Skeletal muscle cell (primary cell): ENCODE measurements at regions not wholly inside any gene's neighbourhood (a gene's known extent, or its start where the extent isn't known, plus 50 kb on each side); places are given as distances from the start of the nearest gene placed in this dataset.

ENCODE experiments used
- DNase-seq: peaks from one replicate; pipeline ENCODE4 v3.0.0-alpha.2; 2010; ENCODE audit warnings: low read depth
- H3K4me3 ChIP-seq: 2 replicates; pipeline ENCODE4 v1.5.1; 2011; ENCODE audit warnings: low read depth, mild to moderate bottlenecking, control low read depth, low read length, moderate library complexity

DNA sequence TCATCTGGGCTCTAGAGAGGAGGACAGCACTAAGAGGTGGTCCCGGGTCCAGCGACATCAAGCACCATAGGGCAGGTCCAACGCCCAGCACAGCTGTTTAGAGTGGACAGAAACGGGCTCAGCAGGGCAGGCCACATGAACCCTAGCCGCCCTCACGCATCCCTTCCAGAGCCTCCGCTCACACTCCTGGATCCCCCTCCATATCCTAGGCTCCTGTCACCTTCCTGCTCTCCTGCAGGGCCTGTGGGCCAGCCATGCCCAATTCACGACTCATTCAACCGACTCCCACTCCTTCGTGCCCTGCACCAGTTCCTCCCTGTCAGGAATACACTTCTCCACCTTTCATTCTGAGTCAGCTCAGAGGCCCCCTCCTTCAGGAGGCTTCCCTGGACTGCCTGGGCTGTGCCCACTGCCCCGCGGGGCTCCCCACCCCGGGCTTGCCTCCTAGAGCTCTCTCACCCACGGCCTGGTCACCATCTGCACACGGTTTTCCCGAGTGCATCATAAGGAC is 90.2 kb downstream of the LINGO1 start:
- DNase-seq = no peak
- H3K4me3 ChIP-seq = peak overlapping the region; percentile 44

GRCh38 chr15:77541421-77542181 is 91.1 kb downstream of the LINGO1 start:
- no peak for DNase-seq
- no peak overlapping the region for H3K4me3 ChIP-seq

DNA sequence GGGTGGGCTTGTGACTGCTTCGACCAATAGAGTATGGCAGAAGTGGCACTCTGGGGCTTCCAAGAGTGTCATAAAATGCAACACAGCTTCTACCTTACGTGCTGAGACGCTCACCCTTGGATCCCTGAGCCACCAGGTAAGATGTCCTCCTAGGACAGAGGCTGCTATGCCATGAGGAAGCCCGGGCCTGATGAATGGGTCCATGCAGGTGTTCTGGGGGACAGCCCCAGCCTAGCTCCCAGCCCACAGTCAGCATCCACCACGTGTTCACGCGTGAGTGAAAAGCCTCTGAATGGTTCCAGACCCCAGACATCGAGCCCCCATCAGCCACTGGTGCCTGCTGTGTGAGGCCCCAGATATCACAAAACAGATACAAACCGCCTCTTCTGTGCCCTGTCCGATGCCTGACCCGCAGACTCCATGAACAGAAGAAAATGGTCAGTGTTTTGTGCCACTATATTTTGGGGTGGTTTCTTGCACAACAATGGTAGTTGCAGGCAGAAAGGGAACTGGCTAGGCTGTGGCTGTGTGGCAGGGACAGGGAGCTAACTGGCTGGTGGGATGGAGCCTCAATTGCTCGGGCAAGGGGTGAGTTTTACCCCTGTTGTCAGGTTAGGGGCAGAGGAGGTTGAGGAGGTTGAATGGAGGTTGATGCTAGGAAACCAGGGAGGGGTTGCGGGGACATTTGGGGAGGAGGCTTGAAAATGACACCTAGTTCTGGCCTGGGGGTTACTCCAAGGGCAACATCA is 92.2 kb downstream of the LINGO1 start:
- no peak overlapping the region for H3K4me3 ChIP-seq
- DNase-seq = no peak

- DNase-seq = no peak
- no peak overlapping the region for H3K4me3 ChIP-seq
Measured at GRCh38 chr15:77538793-77539497, 93.8 kb downstream of the LINGO1 start.

DNA sequence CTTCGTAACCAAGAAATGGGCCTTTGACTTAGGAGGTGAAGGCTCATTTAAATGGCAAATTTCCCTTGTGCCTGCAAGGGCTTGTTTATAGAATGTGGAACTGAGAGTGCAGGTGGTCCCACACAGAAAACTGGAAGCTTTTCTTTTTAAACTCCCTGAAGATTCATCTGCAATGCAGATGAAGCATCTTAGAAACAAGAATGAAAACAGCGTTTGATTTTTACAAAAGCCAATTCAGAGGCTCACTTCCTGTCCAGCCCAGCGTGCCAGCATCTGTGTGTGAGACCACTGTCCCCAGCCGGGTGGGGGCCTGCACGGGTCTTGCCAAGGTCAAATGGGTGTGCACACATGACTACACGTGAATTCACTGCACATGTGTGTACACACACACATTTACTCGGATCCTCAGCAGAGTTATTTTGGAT is 94.7 kb downstream of the LINGO1 start:
- no peak for DNase-seq
- H3K4me3 ChIP-seq = no peak overlapping the region

DNA sequence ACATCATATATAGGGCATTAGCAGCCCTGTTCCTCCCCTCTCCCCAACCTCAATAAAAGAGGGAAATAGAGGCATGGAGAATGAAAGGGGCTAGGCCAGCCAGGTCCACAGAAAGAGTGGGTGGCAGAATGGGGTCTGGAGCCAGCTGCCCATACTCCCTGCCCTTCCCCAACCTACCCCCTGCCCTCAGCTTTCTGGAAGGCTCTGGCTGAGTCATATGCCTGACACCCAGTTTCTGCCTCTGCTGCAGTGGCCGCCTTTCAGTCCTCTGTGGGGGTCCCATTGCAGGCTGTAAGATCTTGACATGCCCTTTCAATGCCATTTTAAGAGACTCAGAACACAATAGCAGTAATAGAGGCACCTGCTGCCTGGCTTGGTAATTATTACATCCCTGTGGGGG is 95.7 kb downstream of the LINGO1 start:
- no peak overlapping the region for H3K4me3 ChIP-seq
- no peak for DNase-seq

DNA sequence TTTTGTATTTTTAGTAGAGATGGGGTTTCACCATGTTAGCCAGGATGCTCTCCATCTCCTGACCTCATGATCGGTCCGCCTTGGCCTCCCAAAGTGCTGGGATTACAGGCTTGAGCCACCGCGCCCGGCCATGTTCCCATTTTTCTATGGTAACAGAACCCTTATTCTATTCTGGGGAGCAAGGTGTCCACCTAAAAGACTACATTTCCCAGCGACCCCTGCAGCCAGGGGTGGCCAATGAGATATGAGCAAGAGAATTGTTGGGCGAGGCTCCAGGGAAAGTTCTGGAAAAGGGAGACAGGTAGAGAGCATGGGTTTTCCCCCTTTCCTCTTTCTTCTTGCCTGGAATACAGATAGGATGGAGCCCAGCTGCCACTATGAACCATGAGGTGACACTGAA is 96.9 kb downstream of the LINGO1 start:
- DNase-seq = no peak

More for the DNA sequence above, 96.9 kb downstream of the LINGO1 start:
- H3K4me3 ChIP-seq = no peak overlapping the region
